Activated B cell treated with CpG ODN at 0.5 μM for 24 hours (primary cell): ENCODE measurements at regions not wholly inside any gene's neighbourhood (a gene's known extent, or its start where the extent isn't known, plus 50 kb on each side); places are given as distances from the start of the nearest gene placed in this dataset.

Experiments used
- ATAC-seq: fragments of 200-7000 bp; cut with Tn5 transposase; one replicate; pipeline ENCODE4 v1.10.0; 2021; ENCODE audit warnings: low read depth, mild to moderate bottlenecking, moderate library complexity
- CTCF ChIA-PET: fragments of 350-600 bp; sonication (Branson Sonifier 250); formaldehyde crosslinking; loops from one replicate; lab custom pipeline; 2021; ENCODE audit warnings: antibody characterized with exemption; lab: Charles Lee
- POLR2A ChIA-PET: fragments of 350-600 bp; sonication (Branson Sonifier 250); formaldehyde crosslinking; loops from one replicate; lab custom pipeline; 2021; ENCODE audit warnings: antibody characterized with exemption; lab: Charles Lee
- DNase-seq: peaks from one replicate; pipeline ENCODE4 v3.0.0; 2022
- H3K27ac Mint-ChIP-seq: one replicate; pipeline ENCODE4 v1.8.0; 2020; ENCODE audit warnings: mixed read lengths
- H3K27me3 Mint-ChIP-seq: one replicate; pipeline ENCODE4 v1.8.0; 2021; ENCODE audit warnings: mixed read lengths
- H3K36me3 Mint-ChIP-seq: one replicate; pipeline ENCODE4 v1.8.0; 2021; ENCODE audit warnings: low read depth, mixed read lengths
- H3K4me1 Mint-ChIP-seq: one replicate; pipeline ENCODE4 v1.8.0; 2021; ENCODE audit warnings: mixed read lengths
- H3K4me3 Mint-ChIP-seq: one replicate; pipeline ENCODE4 v1.8.0; 2020; ENCODE audit warnings: mild to moderate bottlenecking, mixed read lengths
- H3K9me3 Mint-ChIP-seq: one replicate; pipeline ENCODE4 v1.8.0; 2020; ENCODE audit warnings: mixed read lengths
- intact Hi-C: fragments of 100-400 bp; cut with micrococcal nuclease; formaldehyde crosslinking; loops from one replicate; pipeline ENCODE4 v1.15.1; 2024
- TF ChIP-seq, protein P1 (sequence below): fragments of 200-600 bp; IDR thresholded peaks from one replicate; pipeline ENCODE4 v1.8.0; 2022; ENCODE audit warnings: antibody characterized with exemption, mild to moderate bottlenecking

DNA sequence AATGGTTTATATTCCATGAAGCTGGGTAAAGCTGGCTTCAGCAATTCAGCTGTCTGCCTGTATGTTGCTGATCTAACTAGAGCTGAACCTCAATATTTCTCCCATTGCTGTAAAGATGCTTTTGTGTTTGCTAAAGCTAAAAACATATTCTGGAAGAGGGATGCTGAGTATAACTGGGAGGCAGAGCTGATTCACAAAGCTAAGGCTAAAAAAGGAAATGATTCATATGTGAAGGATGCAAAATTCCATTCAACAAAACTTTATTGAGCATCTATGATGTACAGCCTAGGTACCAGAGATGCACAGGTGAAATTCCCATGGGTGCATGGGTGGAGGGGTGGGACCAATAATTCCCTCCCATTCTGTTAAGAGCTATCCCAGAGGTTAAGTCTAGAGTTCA, 193.9 kb downstream of the KIF18A start:
- ChIA-PET CTCF (no interaction called here), POLR2A (no interaction called here)
- no peak overlapping the region for H3K27ac Mint-ChIP-seq
- DNase-seq (no peak), ATAC-seq (no peak)
- H3K4me3 Mint-ChIP-seq: no peak overlapping the region
- H3K36me3 Mint-ChIP-seq: no peaks in the 10 kb centered on the region
- no peaks in the 10 kb centered on the region for H3K4me1 Mint-ChIP-seq
- TF ChIP-seq, protein P1, sequence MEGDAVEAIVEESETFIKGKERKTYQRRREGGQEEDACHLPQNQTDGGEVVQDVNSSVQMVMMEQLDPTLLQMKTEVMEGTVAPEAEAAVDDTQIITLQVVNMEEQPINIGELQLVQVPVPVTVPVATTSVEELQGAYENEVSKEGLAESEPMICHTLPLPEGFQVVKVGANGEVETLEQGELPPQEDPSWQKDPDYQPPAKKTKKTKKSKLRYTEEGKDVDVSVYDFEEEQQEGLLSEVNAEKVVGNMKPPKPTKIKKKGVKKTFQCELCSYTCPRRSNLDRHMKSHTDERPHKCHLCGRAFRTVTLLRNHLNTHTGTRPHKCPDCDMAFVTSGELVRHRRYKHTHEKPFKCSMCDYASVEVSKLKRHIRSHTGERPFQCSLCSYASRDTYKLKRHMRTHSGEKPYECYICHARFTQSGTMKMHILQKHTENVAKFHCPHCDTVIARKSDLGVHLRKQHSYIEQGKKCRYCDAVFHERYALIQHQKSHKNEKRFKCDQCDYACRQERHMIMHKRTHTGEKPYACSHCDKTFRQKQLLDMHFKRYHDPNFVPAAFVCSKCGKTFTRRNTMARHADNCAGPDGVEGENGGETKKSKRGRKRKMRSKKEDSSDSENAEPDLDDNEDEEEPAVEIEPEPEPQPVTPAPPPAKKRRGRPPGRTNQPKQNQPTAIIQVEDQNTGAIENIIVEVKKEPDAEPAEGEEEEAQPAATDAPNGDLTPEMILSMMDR: no peak
- intact Hi-C loops: no loop called here
- H3K9me3 Mint-ChIP-seq: no peaks in the 10 kb centered on the region
- H3K27me3 Mint-ChIP-seq: no peaks in the 10 kb centered on the region

DNA sequence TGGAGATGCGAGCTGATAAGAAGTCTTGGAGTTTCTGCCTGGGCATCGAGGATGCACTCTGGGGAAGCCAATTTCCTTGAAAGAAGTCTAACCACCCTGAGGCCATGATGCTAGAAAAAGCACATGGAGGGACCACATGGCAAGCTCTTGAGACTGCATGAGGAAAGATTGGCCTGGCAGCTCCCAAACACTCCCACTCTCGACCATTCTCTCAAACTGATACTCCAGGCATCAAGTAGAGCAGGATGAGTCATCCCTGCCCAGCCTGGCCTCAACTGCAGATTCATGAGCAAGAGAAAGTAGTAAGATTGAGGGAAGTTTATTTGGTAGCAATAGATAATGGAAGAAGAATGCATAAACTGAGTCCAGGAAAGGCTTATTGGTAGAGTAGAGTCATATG, 194.3 kb downstream of the KIF18A start:
- ATAC-seq: no peak
- ChIA-PET POLR2A (no interaction called here), CTCF (no interaction called here)
- no peaks in the 10 kb centered on the region for H3K36me3 Mint-ChIP-seq
- intact Hi-C loops: no loop called here
- H3K9me3 Mint-ChIP-seq: no peaks in the 10 kb centered on the region
- TF ChIP-seq, protein P1: no peak
- no peaks in the 10 kb centered on the region for H3K27me3 Mint-ChIP-seq
- no peak overlapping the region for H3K27ac Mint-ChIP-seq
- no peak for DNase-seq
- no peaks in the 10 kb centered on the region for H3K4me1 Mint-ChIP-seq
- no peak overlapping the region for H3K4me3 Mint-ChIP-seq

- DNase-seq (no peak), ATAC-seq (no peak)
- no peaks in the 10 kb centered on the region for H3K36me3 Mint-ChIP-seq
Observed at GRCh38 chr11:27912916-27913315, 195.0 kb downstream of the KIF18A start.

DNA sequence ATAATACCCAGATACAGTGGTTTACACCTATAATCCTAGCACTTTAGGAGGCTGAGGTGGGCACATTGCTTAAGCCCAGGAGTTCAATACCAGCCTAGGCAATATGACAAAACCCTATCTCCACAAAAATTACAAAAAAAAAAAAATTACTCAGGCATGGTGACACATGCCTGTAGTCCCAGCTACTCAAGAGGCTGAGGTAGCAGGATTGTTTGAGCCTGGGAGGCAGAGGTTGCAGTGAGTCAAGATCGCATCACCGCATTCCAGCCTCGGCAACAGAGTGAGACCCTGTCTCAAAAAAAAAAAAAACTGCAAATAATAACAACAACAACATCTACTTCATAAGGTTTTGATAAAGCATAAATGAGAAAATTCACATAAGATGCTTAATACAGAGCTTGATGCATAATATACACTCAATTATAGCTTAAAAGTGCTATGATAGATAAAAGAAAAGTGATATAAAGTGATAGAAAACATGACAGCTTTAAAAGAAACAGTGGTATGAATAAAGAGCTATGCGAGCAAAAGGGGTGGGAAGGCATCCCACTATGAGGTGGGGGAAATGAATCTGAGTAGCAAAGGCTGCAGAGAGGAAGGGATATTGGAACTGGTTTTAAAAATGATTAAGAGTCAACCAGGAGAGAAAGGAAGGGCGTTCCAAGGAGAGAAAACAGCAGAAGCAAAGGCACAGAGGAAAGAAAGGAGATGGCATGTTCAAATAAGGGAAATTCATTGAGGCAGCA, 197.6 kb downstream of the KIF18A start:
- DNase-seq (no peak), ATAC-seq (no peak)
- Mint-ChIP-seq H3K9me3 (no peaks in the 10 kb centered on the region), H3K4me1 (no peaks in the 10 kb centered on the region), H3K36me3 (no peaks in the 10 kb centered on the region), H3K27ac (no peak overlapping the region), H3K4me3 (no peak overlapping the region), H3K27me3 (no peaks in the 10 kb centered on the region)
- intact Hi-C loops: no loop called here
- POLR2A ChIA-PET: no interaction called here
- TF ChIP-seq, protein P1: no peak
- CTCF ChIA-PET: no interaction called here

More at GRCh38 chr11:27912916-27913315, 195.0 kb downstream of the KIF18A start:
- Mint-ChIP-seq H3K27ac (no peak overlapping the region), H3K4me1 (no peaks in the 10 kb centered on the region), H3K9me3 (no peaks in the 10 kb centered on the region), H3K27me3 (no peaks in the 10 kb centered on the region), H3K4me3 (no peak overlapping the region)
- intact Hi-C loops: no loop called here
- CTCF ChIA-PET: no interaction called here
- POLR2A ChIA-PET: no interaction called here
- TF ChIP-seq, protein P1: no peak

DNA sequence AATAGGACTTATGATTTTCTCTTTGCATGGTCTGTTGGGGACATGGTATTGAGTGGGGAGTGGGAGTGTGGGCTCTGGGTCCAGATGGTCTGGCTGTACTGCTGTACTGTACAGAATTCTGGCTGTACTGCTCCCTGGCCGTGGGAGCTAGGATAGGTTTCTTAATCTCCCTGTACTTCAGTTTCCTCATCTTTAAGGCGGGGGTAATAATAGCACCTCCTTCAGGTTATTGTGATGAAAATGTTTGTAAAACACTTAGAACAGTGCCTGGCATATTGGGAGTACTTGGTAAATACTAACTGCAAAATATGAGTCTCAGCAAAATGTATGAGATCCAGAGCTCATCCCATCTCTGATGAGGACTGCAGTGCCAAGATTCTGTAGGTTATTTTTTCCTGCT, 198.6 kb downstream of the KIF18A start:
- CTCF ChIA-PET: no interaction called here
- POLR2A ChIA-PET: no interaction called here
- Mint-ChIP-seq H3K4me3 (no peak overlapping the region), H3K27ac (no peak overlapping the region), H3K4me1 (no peaks in the 10 kb centered on the region), H3K36me3 (no peaks in the 10 kb centered on the region), H3K27me3 (no peaks in the 10 kb centered on the region), H3K9me3 (no peaks in the 10 kb centered on the region)
- ATAC-seq: no peak
- DNase-seq: no peak
- TF ChIP-seq, protein P1: no peak
- intact Hi-C loops: no loop called here
